ENCODE measurements at regions not wholly inside any gene's neighbourhood (a gene's known extent, or its start where the extent isn't known, plus 50 kb on each side); places are given as distances from the start of the nearest gene placed in this dataset.
"Not testable (repeated sequence)": the region's sequence is repeated elsewhere in the genome, so short reads cannot be mapped to it uniquely, and the experiment has no call there.

DNA sequence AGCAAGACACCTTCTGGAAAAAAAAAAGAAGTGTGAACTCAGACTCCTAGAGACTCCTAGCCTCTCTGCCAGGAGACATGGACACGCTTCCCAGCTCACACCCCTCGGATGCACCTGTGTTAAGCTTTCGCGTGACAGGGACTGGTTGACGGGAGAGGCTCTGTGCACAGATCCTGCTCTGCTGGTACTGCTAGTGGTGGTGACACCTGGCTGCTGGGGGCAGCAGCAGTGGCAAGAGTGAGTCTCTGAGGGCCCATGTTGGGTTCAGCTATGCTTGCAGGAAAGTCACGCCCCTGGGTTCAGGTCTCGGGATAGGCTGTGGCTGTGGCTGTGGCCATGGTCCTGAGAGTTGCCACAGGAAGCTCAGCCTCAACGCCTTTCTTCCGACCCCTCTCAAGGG lies 81.1 kb downstream of the XRCC2 start:
- Mint-ChIP-seq H3K27ac (no peak overlapping the region), H3K27me3 (ENCODE audit: low read depth) (no peaks in the 10 kb centered on the region), H3K4me1 (ENCODE audit: low read depth) (no peaks in the 10 kb centered on the region), H3K9me3 (no peaks in the 10 kb centered on the region), H3K36me3 (ENCODE audit: low read depth) (no peaks in the 10 kb centered on the region), H3K4me3 (no peak overlapping the region)
- CTCF ChIA-PET = no interaction called here
- DNase-seq = no peak
- intact Hi-C loops (cut with micrococcal nuclease) = no loop called here

DNA sequence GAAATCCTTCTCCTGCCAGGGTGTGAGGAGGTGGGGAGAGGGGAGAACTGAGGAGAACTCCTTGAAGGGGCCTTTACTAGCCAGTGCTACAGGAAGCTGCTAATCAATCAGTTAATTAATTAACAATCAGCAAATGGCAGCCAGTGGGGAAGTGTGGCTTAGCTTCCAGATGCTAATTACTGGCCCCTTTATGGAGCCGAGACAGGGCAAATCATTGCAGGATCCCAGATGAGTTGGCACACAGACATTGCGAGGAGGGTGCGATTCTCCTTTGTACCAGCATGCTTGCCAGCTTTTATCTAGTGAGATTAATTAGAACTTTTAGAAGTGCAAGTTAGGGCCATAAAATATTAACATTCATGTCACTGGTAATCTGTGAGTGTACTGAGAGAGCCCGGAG lies 84.0 kb downstream of the XRCC2 start:
- intact Hi-C loops (cut with micrococcal nuclease) = no loop called here
- CTCF ChIA-PET = no interaction called here
- no peak for DNase-seq
- Mint-ChIP-seq H3K9me3 (no peaks in the 10 kb centered on the region), H3K27ac (no peak overlapping the region), H3K27me3 (ENCODE audit: low read depth) (no peaks in the 10 kb centered on the region), H3K4me3 (no peak overlapping the region), H3K4me1 (ENCODE audit: low read depth) (no peaks in the 10 kb centered on the region), H3K36me3 (ENCODE audit: low read depth) (no peaks in the 10 kb centered on the region)

DNA sequence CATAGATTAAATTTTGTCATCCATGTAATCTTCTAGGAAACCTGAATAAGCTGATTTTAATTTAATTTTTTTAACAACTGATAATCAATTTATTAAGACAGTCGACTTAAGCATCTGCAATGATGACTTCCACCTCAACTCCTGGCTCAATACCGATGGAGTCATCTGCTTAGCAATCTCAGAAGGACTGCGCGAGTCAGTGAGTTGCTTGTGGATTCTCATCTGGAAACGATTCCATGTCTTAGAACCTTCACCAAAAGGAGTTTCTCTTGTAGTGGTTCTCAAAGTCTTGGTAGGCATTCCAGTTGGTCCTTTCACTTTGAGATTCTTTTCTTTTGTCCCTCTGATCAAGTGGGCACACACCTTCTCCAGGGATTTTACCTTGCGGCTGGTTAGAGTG lies 85.5 kb downstream of the XRCC2 start:
- H3K27me3 Mint-ChIP-seq (ENCODE audit: low read depth) = no peaks in the 10 kb centered on the region
- no peak for DNase-seq
- no peaks in the 10 kb centered on the region for H3K36me3 Mint-ChIP-seq (ENCODE audit: low read depth)
- no peaks in the 10 kb centered on the region for H3K4me1 Mint-ChIP-seq (ENCODE audit: low read depth)
- H3K4me3 Mint-ChIP-seq = no peak overlapping the region
- no peaks in the 10 kb centered on the region for H3K9me3 Mint-ChIP-seq
- intact Hi-C loops (cut with micrococcal nuclease) = no loop called here
- H3K27ac Mint-ChIP-seq = no peak overlapping the region
- CTCF ChIA-PET = no interaction called here

DNA sequence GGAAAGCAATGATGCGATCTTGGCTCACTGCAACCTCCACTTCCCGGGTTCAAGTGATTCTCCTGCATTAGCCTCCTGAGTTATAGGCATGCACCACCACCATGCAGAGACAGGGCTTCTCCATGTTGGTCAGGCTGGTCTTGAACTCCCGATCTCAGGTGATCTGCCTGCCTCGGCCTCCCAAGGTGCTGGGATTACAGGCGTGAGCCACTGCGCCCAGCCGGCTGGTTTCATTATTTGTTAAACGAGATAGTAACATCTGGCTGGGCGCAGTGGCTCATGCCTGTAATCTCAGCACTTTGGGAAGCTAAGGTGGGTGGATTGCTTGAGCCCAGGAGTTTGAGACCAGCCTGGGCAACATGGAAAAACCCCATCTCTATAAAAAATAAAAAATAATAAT lies 86.1 kb downstream of the XRCC2 start:
- CTCF ChIA-PET; H3K36me3 Mint-ChIP-seq (ENCODE audit: low read depth); DNase-seq; H3K27me3 Mint-ChIP-seq (ENCODE audit: low read depth); intact Hi-C loops (cut with micrococcal nuclease); H3K4me3 Mint-ChIP-seq; H3K9me3 Mint-ChIP-seq; H3K27ac Mint-ChIP-seq; H3K4me1 Mint-ChIP-seq (ENCODE audit: low read depth): not testable (repeated sequence)

DNA sequence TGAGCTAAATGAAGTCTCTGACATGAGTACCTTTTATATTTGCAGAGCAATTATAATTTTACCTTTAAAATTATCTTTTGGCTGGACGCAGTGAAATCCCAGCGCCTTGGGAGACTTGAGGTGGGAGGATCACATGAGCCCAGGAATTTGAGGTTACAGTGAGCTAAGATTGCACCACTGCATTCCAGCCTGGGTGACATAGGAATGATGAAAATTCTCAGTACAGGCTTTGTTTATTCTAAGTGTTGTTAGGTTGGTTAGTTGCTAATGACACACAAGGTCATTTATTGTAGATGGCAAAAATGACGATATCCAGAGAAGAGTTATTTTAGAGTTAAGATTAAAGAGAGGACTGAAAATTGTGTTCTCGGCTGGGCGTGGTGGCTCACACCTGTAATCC lies 87.6 kb downstream of the XRCC2 start:
- no peaks in the 10 kb centered on the region for H3K9me3 Mint-ChIP-seq
- no peak overlapping the region for H3K4me3 Mint-ChIP-seq
- no peaks in the 10 kb centered on the region for H3K4me1 Mint-ChIP-seq (ENCODE audit: low read depth)
- no peak for DNase-seq
- intact Hi-C loops (cut with micrococcal nuclease) = no loop called here
- CTCF ChIA-PET = no interaction called here
- H3K27ac Mint-ChIP-seq = no peak overlapping the region
- no peaks in the 10 kb centered on the region for H3K36me3 Mint-ChIP-seq (ENCODE audit: low read depth)
- no peaks in the 10 kb centered on the region for H3K27me3 Mint-ChIP-seq (ENCODE audit: low read depth)

DNA sequence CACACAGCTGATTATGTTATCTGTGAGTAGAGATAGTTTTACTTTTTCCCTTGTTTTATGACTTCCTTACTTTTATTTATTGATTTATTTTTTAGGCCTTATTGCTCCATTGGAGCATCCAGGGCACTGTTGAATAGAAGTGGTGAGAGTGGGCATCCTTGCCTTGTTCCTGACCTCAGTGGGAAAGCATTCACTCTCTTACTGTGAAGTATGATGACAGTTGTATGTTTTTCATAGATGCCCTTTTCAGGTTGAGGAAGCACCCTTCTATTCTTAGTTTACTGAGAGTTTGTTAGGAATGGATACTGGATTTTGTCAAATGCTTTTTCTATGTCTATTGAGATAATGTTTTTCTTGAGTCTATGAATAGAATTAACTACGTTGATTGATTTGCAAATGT lies 88.6 kb downstream of the XRCC2 start:
- CTCF ChIA-PET = no interaction called here
- Mint-ChIP-seq H3K4me1 (ENCODE audit: low read depth) (no peaks in the 10 kb centered on the region), H3K9me3 (no peaks in the 10 kb centered on the region), H3K36me3 (ENCODE audit: low read depth) (no peaks in the 10 kb centered on the region), H3K27ac (no peak overlapping the region), H3K27me3 (ENCODE audit: low read depth) (no peaks in the 10 kb centered on the region), H3K4me3 (no peak overlapping the region)
- intact Hi-C loops (cut with micrococcal nuclease) = no loop called here
- no peak for DNase-seq

DNA sequence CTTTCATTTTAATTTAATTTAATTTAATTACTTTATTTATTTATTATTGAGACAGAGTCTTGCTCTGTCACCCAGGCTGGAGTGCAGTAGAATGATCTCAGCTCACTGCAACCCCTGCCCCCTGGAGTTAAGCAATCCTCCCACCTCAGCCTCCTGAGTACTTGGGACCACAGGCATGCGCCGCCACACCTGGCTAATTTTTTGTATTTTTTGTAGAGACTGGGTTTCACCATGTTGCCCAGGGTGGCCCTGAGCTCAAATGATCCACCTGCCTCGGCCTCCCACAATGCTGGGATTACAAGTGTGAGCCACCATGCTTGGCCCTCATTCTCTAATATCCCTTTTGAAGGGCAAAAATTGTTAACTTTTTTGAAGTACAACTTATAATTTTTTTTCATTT lies 92.9 kb downstream of the XRCC2 start:
- Mint-ChIP-seq H3K36me3 (ENCODE audit: low read depth) (no peaks in the 10 kb centered on the region), H3K27ac (no peak overlapping the region), H3K9me3 (no peaks in the 10 kb centered on the region), H3K27me3 (ENCODE audit: low read depth) (no peaks in the 10 kb centered on the region), H3K4me3 (no peak overlapping the region), H3K4me1 (ENCODE audit: low read depth) (no peaks in the 10 kb centered on the region)
- no peak for DNase-seq
- CTCF ChIA-PET = interaction anchor here (0.6 to 0.9 kb wide), 2 partner anchors 20 to 122 kb away, joined by 4 to 5 read pairs; no protein-coding TSS in a partner anchor
- intact Hi-C loops (cut with micrococcal nuclease) = no loop called here

DNA sequence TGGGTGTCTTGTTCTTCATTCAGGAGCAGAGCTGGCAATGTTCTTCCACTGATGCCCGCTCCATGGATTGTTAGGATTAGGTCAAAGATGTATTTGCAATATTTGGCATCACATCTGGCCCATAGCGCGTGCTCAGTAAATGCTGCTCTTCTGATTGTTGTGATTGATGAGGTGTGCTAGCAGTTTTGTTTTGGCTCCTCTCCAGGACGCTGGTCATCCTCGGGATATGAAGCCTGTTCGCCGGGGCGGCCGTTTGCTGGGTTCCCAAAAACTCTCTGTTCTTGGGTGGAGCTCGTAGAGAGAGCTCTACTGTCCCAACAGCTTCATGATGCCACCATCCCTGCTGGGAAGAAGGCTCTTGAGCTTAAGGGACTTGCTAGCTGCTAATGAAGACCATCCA lies 96.9 kb downstream of the XRCC2 start:
- intact Hi-C loops (cut with micrococcal nuclease) = no loop called here
- no peaks in the 10 kb centered on the region for H3K4me1 Mint-ChIP-seq (ENCODE audit: low read depth)
- CTCF ChIA-PET = no interaction called here
- no peak overlapping the region for H3K27ac Mint-ChIP-seq
- no peaks in the 10 kb centered on the region for H3K36me3 Mint-ChIP-seq (ENCODE audit: low read depth)
- no peaks in the 10 kb centered on the region for H3K9me3 Mint-ChIP-seq
- no peaks in the 10 kb centered on the region for H3K27me3 Mint-ChIP-seq (ENCODE audit: low read depth)
- H3K4me3 Mint-ChIP-seq = no peak overlapping the region
- DNase-seq = no peak

DNA sequence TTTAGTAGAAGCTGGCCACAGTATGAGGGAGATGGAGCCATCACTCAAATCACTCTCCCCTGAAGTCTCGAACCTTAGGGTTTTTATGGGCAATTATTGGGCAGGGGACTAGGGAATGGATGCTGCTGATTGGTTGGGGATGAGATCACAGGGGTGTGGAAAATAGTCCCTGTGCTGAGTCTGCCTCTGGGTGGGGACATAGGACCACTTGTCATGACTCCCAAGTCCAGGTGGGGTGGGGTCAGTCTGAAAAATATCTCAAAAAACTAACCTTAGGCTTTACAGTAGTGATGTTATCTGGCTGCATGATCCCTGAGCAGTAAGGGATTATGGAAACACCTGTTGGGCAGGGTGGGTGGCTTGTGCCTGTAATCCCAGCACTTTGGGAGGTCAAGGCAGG lies 98.6 kb downstream of the XRCC2 start:
- intact Hi-C loops (cut with micrococcal nuclease) = no loop called here
- no peaks in the 10 kb centered on the region for H3K36me3 Mint-ChIP-seq (ENCODE audit: low read depth)
- no peak overlapping the region for H3K27ac Mint-ChIP-seq
- no peak for DNase-seq
- no peaks in the 10 kb centered on the region for H3K27me3 Mint-ChIP-seq (ENCODE audit: low read depth)
- no peaks in the 10 kb centered on the region for H3K4me1 Mint-ChIP-seq (ENCODE audit: low read depth)
- CTCF ChIA-PET = interaction anchor here (0.6 to 0.7 kb wide), 2 partner anchors 21 to 411 kb away, joined by 3 read pairs; no protein-coding TSS in a partner anchor
- H3K9me3 Mint-ChIP-seq = no peaks in the 10 kb centered on the region
- H3K4me3 Mint-ChIP-seq = no peak overlapping the region

DNA sequence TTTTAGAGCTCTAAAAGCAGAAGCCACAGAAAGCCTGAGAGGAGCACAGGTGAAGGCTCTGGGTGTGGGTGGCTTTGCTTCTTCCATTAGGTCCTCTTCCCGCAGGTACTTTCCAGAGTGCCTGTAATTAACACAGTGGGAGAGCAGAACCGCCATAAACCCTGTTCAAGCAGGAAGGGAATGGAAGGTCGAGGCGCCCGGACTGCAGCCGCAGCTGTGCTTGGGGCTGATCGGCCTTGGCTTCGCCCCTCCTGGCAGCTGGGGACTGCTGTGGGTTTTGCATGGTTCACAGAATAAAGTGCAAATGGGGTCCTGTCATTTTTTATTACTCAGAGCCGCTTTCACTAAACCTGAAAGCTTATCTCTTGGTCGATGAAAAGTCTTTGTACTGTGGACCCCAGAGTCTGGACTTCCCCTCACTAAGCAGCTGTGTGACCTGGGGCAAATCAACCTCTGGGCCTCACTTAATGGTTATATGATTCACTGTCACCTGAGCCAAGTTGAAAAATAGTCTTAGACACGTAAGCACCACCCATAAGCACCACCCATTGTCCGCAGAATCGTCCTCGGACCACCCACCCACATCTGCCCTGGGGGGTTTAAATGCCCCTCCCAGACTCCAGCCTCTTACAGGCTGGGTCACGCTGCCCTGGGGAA lies 100.9 kb downstream of the XRCC2 start:
- no peaks in the 10 kb centered on the region for H3K9me3 Mint-ChIP-seq
- no peak for DNase-seq
- intact Hi-C loops (cut with micrococcal nuclease) = no loop called here

DNA sequence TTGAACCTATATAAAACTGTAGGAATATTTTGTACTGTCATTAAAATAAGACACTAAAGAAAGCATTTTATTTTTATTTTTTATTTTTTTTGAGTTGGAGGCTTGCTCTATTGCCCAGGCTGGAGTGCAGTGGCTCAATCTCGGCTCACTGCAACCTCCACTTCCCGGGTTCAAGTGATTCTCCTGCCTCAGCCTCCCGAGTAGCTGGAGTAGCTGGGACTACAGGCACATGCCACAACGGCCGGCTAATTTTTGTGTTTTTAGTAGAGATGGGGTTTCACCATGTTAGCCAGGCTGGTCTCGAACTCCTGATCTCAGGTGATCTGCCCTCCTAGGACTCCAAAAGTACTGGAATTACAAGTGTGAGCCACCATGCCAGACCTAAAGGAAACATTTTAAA lies 102.8 kb downstream of the XRCC2 start:
- H3K27ac Mint-ChIP-seq; H3K4me1 Mint-ChIP-seq (ENCODE audit: low read depth); H3K36me3 Mint-ChIP-seq (ENCODE audit: low read depth); H3K9me3 Mint-ChIP-seq; H3K27me3 Mint-ChIP-seq (ENCODE audit: low read depth); H3K4me3 Mint-ChIP-seq; DNase-seq; intact Hi-C loops (cut with micrococcal nuclease); CTCF ChIA-PET: not testable (repeated sequence)

More for the DNA sequence above, 100.9 kb downstream of the XRCC2 start:
- no peaks in the 10 kb centered on the region for H3K27me3 Mint-ChIP-seq (ENCODE audit: low read depth)
- no peak overlapping the region for H3K27ac Mint-ChIP-seq
- H3K36me3 Mint-ChIP-seq (ENCODE audit: low read depth) = no peaks in the 10 kb centered on the region
- CTCF ChIA-PET = no interaction called here
- no peaks in the 10 kb centered on the region for H3K4me1 Mint-ChIP-seq (ENCODE audit: low read depth)
- no peak overlapping the region for H3K4me3 Mint-ChIP-seq

DNA sequence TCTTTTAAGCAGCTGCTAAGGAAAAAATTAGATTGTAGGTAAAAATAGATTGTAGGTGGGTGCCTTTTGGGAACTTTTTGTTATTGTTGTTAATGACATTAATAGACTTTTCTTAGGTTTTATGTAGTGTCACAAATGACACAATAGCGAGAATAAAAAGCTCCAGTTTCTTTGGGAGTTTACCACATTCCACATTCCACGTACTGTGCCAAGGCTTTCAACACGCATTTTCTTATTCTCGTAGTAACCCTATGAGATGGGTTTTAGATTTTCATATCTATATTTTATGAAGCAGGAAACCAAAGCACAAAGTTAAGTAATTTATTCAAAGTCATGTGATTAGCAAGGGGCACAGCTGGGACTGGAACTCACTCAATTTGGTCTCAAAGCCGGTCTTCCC lies 103.8 kb downstream of the XRCC2 start:
- intact Hi-C loops (cut with micrococcal nuclease) = no loop called here
- Mint-ChIP-seq H3K36me3 (ENCODE audit: low read depth) (no peaks in the 10 kb centered on the region), H3K4me1 (ENCODE audit: low read depth) (no peaks in the 10 kb centered on the region), H3K27me3 (ENCODE audit: low read depth) (no peaks in the 10 kb centered on the region), H3K4me3 (no peak overlapping the region), H3K27ac (no peak overlapping the region), H3K9me3 (no peaks in the 10 kb centered on the region)
- CTCF ChIA-PET = no interaction called here
- DNase-seq = no peak

DNA sequence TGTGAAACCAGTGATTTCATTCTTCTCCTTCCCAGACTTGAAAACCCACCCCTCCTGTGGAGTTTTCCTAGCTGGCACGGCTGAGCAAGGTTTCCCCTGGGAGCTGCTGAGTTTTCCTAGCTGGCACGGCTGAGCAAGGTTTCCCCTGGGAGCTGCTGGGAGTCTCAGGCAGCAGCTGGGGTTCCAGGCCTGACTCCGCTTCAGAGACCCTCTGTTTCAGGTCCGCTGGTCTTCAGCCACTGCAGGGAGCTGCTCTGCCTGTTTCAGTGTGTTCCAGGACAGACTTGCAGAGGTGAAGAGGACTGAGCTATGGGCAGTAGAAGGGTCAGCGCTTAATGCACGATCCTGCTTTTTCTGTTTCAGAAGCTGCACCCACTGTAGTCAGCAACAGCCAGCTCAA lies 104.9 kb downstream of the XRCC2 start:
- peaks cover 2% of the 10 kb centered on the region for H3K27me3 Mint-ChIP-seq (ENCODE audit: low read depth)
- no peaks in the 10 kb centered on the region for H3K9me3 Mint-ChIP-seq
- H3K36me3 Mint-ChIP-seq (ENCODE audit: low read depth) = no peaks in the 10 kb centered on the region
- H3K27ac Mint-ChIP-seq = no peak overlapping the region
- no peak for DNase-seq
- intact Hi-C loops (cut with micrococcal nuclease) = no loop called here
- CTCF ChIA-PET = no interaction called here
- H3K4me1 Mint-ChIP-seq (ENCODE audit: low read depth) = peaks cover 2% of the 10 kb centered on the region
- no peak overlapping the region for H3K4me3 Mint-ChIP-seq

DNA sequence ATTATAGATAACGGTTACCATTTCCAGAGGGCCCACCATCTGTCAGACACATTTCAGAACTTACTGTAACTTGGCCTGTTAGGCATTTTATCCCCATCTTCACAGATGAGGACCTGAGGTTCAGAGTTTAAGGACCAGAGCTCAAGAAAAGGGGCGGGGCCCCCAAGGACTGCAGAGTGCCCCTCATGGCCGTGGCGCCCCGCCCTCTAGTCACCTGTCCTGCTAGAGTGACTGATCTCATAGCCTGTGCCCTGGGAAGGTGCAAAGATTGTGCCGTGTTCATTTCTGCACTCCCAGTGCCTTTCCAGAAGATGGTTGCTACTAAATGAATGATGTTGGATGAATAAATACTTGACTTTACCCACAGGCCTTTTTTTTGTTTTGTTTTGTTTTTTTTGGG lies 107.0 kb downstream of the XRCC2 start:
- DNase-seq = no peak
- CTCF ChIA-PET = no interaction called here
- Mint-ChIP-seq H3K4me1 (ENCODE audit: low read depth) (peaks cover 14% of the 10 kb centered on the region), H3K4me3 (no peak overlapping the region), H3K9me3 (no peaks in the 10 kb centered on the region), H3K27ac (no peak overlapping the region), H3K27me3 (ENCODE audit: low read depth) (peaks cover 15% of the 10 kb centered on the region), H3K36me3 (ENCODE audit: low read depth) (no peaks in the 10 kb centered on the region)
- intact Hi-C loops (cut with micrococcal nuclease) = no loop called here

All from activated naive CD4-positive, alpha-beta T cell treated with anti-CD3 and anti-CD28 coated beads for 36 hours (primary cell).